Gastroesophageal sphincter (tissue), 3 donors: ENCODE measurements at regions not wholly inside any gene's neighbourhood (a gene's known extent, or its start where the extent isn't known, plus 50 kb on each side); places are given as distances from the start of the nearest gene placed in this dataset.

Experiments
- POLR2A ChIP-seq, 2 donors: fragments of 450-650 bp; IDR thresholded peaks; one replicate each; pipeline ENCODE4 v1.6.1; 2017; ENCODE audit warnings: antibody characterized with exemption in 2 of 2, mild to moderate bottlenecking in 2 of 2, moderate library complexity in 1 of 2
- POLR2AphosphoS5 ChIP-seq: sonication (generic); formaldehyde crosslinking; IDR thresholded peaks from one replicate; pipeline ENCODE4 v1.6.1; 2017; ENCODE audit warnings: antibody characterized with exemption
- TF ChIP-seq, protein P1 (sequence below), 4 experiments: fragments of 200-600 bp in 2 of 4; fragments of 450-650 bp in 2 of 4; sonication (generic) in 1 of 4; IDR thresholded peaks; one replicate each; pipeline ENCODE4 v1.5.1; 2017 to 2019; ENCODE audit warnings: antibody characterized with exemption in 4 of 4, mild to moderate bottlenecking in 2 of 4, moderate library complexity in 2 of 4

DNA sequence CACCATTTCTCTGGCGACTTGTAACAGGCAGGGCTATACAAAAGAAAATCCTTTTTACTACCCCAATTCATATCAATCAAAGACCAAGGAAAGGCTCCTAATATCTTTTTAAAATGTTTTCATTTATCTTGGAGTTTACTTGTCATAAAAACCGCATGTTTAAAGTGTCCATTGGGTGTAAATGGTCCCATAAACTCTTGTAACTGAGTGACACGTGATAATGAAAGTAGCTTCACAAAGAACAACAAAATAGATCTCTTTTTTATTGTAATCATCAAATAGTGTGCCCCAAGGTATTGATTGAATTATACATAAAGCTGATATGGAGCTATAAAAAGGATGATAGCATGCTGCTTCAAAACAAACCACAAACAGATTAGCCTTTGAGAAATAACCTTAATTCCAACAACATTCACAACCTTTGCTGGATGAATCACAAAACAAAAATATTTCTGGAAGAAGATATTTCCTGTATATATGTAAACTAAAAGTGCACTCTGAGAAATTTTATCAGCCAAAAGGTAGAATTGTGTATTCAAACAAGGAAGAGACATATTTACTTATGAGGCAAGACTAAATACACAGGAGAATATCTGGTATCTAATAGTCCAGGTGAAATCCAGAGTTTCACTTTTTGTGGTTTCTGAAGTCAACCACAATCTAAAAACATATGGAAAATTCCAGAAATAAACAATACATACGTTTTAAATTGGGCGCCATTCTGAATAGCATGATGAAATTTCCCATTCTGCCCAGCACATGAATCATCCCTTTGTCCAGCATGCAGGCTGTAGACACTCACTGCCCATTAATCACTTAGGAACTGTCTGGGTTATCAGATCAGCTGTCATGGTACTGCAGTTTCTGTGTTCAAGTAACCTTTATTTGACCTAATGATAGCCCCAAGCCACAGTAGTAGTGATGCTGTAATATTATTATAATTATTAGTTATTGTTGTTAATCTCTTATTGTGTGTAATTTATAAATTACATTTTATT, 237.5 kb downstream of the PIK3C3 start:
- TF ChIP-seq POLR2A (IDR thresholded peaks at IDR 0.05) (no peak), POLR2AphosphoS5 (no peak)
- TF ChIP-seq, protein P1, sequence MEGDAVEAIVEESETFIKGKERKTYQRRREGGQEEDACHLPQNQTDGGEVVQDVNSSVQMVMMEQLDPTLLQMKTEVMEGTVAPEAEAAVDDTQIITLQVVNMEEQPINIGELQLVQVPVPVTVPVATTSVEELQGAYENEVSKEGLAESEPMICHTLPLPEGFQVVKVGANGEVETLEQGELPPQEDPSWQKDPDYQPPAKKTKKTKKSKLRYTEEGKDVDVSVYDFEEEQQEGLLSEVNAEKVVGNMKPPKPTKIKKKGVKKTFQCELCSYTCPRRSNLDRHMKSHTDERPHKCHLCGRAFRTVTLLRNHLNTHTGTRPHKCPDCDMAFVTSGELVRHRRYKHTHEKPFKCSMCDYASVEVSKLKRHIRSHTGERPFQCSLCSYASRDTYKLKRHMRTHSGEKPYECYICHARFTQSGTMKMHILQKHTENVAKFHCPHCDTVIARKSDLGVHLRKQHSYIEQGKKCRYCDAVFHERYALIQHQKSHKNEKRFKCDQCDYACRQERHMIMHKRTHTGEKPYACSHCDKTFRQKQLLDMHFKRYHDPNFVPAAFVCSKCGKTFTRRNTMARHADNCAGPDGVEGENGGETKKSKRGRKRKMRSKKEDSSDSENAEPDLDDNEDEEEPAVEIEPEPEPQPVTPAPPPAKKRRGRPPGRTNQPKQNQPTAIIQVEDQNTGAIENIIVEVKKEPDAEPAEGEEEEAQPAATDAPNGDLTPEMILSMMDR (IDR thresholded peaks at IDR 0.05) = no peak
